ENCODE measurements at regions not wholly inside any gene's neighbourhood (a gene's known extent, or its start where the extent isn't known, plus 50 kb on each side); places are given as distances from the start of the nearest gene placed in this dataset.

GRCh38 chr4:108331905-108332632 is 163.3 kb upstream of the LEF1 start:
- no peaks in the 10 kb centered on the region for H3K79me2 ChIP-seq (ENCODE audit: control insufficient read depth, insufficient read depth, low read length)
- no peaks in the 10 kb centered on the region for H3K9me1 ChIP-seq (replicated peaks; ENCODE audit: control insufficient read depth, extremely low read depth, insufficient read depth, low read length)
- BruUV-seq (replicated peaks), result no TSS peak
- no peak overlapping the region for H3K4me2 ChIP-seq (ENCODE audit: insufficient read depth, low read length)
- H3K9ac ChIP-seq (replicated peaks; ENCODE audit: extremely low read depth, insufficient read depth, low read length), result no peak overlapping the region
- dilution Hi-C loops (cut with MboI; ENCODE audit: extremely low pct_ligation_motif_present, low sequenced_read_pairs) (no loop called here), intact Hi-C loops (cut with micrococcal nuclease) (no loop called here)
- H3K4me3 ChIP-seq (replicated peaks in 1 of 3; ENCODE audit: insufficient read depth in 1 of 3, low read depth in 1 of 3, low read length in 3 of 3), result no peak overlapping the region
- CTCF ChIA-PET, result no interaction called here
- TF ChIP-seq POLR2AphosphoS5 (IDR thresholded peaks at IDR 0.05; ENCODE audit: insufficient read depth, low read depth, low read length), result no peak
- TF ChIP-seq FOS (IDR thresholded peaks at IDR 0.05; ENCODE audit: borderline replicate concordance, insufficient read depth, low read length), result no peak
- no peak for TF ChIP-seq GATA2 (IDR thresholded peaks at IDR 0.05; ENCODE audit: insufficient read depth, insufficient read length, low read depth, low read length)
- TF ChIP-seq POLR2A (IDR thresholded peaks at IDR 0.05; ENCODE audit: low read depth, low read length), result no peak
- no peak for TF ChIP-seq JUN (IDR thresholded peaks at IDR 0.05; ENCODE audit: borderline replicate concordance, insufficient read depth, insufficient read length, low read depth)
- TF ChIP-seq MAX (IDR thresholded peaks at IDR 0.05; ENCODE audit: insufficient read depth, insufficient read length), result no peak
- TF ChIP-seq MYC (IDR thresholded peaks at IDR 0.05; ENCODE audit: low read depth, low read length), result no peak
- no peak for TF ChIP-seq EZH2 (IDR thresholded peaks at IDR 0.05; ENCODE audit: borderline replicate concordance, low read depth, low read length, severe bottlenecking)
- TF ChIP-seq CTCF (IDR thresholded peaks at IDR 0.05; ENCODE audit: extremely low read depth in 1 of 2, insufficient read depth in 1 of 2, low read depth in 1 of 2, low read length in 2 of 2), result no peak
- no peaks in the 10 kb centered on the region for H3K36me3 ChIP-seq (ENCODE audit: control insufficient read depth in 2 of 2, extremely low read depth in 1 of 2, insufficient read depth in 2 of 2, low read length in 2 of 2)
- H3K9me3 ChIP-seq (replicated peaks; ENCODE audit: control insufficient read depth, insufficient read depth, low read length), result no peaks in the 10 kb centered on the region
- DNase-seq (ENCODE audit: low read depth, low spot score) (no peak), FAIRE-seq (no peak)
- H3K27me3 ChIP-seq (ENCODE audit: control insufficient read depth in 2 of 2, insufficient read depth in 2 of 2, low read length in 2 of 2), result no peaks in the 10 kb centered on the region
- H2AFZ ChIP-seq (ENCODE audit: low read depth, low read length), result no peak overlapping the region
- no peaks in the 10 kb centered on the region for H4K20me1 ChIP-seq (replicated peaks; ENCODE audit: control insufficient read depth, extremely low read depth, insufficient read depth, low read length)
- no peaks in the 10 kb centered on the region for H3K4me1 ChIP-seq (ENCODE audit: control insufficient read depth, extremely low read depth, insufficient read depth, low read length)
- no peak overlapping the region for H3K27ac ChIP-seq (ENCODE audit: insufficient read depth, low read depth, low read length)
- POLR2A ChIA-PET, result no interaction called here

Data from endothelial cell of umbilical vein (primary cell).